Gastrocnemius medialis (tissue), 4 donors: ENCODE measurements at regions not wholly inside any gene's neighbourhood (a gene's known extent, or its start where the extent isn't known, plus 50 kb on each side); places are given as distances from the start of the nearest gene placed in this dataset.

Experiments
- ATAC-seq, 2 donors: fragments of 150-250 bp; one replicate each; pipeline ENCODE4 v1.9.1; 2016
- DNase-seq, 2 donors: peaks; one replicate each; pipeline ENCODE4 v3.0.0-alpha.2; 2019
- H3K27ac ChIP-seq, 4 donors: fragments of 200-600 bp; sonication (generic); 1 replicate in 1 of 4; 2 replicates in 3 of 4; pipeline ENCODE4 v1.5.1; 2016 to 2018; ENCODE audit warnings: mild to moderate bottlenecking in 2 of 4, moderate library complexity in 1 of 4
- H3K27me3 ChIP-seq, 3 donors: fragments of 200-600 bp; sonication (generic) in 2 of 3; 1 replicate in 1 of 3; 2 replicates in 2 of 3; pipeline versions ENCODE4 v1.5.1 to v1.6.0; 2016 to 2019; ENCODE audit warnings: mild to moderate bottlenecking in 1 of 3, moderate library complexity in 1 of 3
- H3K36me3 ChIP-seq, 2 donors: fragments of 200-600 bp; sonication (generic) in 1 of 2; one replicate each; pipeline ENCODE4 v1.5.1; 2017 to 2018
- H3K4me1 ChIP-seq, 2 donors: fragments of 200-600 bp; sonication (generic) in 1 of 2; one replicate each; pipeline ENCODE4 v1.5.1; 2016 to 2017; ENCODE audit warnings: mild to moderate bottlenecking in 2 of 2
- H3K4me3 ChIP-seq, 4 donors: fragments of 200-600 bp; sonication (generic) in 3 of 4; 1 replicate in 1 of 4; 2 replicates in 3 of 4; pipeline ENCODE4 v1.5.1; 2016 to 2019; ENCODE audit warnings: mild to moderate bottlenecking in 2 of 4
- H3K9me3 ChIP-seq, 3 donors: fragments of 200-600 bp; sonication (generic) in 2 of 3; 1 replicate in 1 of 3; 2 replicates in 2 of 3; pipeline ENCODE4 v1.5.1; 2016 to 2019
- CTCF ChIP-seq, 5 experiments: fragments of 450-650 bp in 3 of 5; fragments of 200-600 bp in 2 of 5; sonication (generic) in 2 of 5; IDR thresholded peaks in 4 of 5; conservative IDR thresholded peaks in 1 of 5; 1 replicate in 4 of 5; 2 replicates in 1 of 5; pipeline ENCODE4 v1.5.1; 2016 to 2019; ENCODE audit warnings: antibody characterized with exemption in 5 of 5, mild to moderate bottlenecking in 3 of 5, moderate library complexity in 3 of 5
- POLR2A ChIP-seq, 2 donors: fragments of 450-650 bp; IDR thresholded peaks; one replicate each; pipeline ENCODE4 v1.6.1; 2017; ENCODE audit warnings: antibody characterized with exemption in 2 of 2, mild to moderate bottlenecking in 2 of 2, moderate library complexity in 2 of 2
- in situ Hi-C, 4 donors: fragments of 200-750 bp; cut with MboI; loops; one replicate each; pipeline versions ENCODE4 v1.15.0 to v1.8.0; 2017; ENCODE audit warnings: low sequenced_read_pairs in 4 of 4
- intact Hi-C: fragments of 100-400 bp; cut with DNase I; formaldehyde crosslinking; loops from one replicate; pipeline ENCODE4 v1.15.1; 2023; ENCODE audit warnings: low total_unique reads

GRCh38 chr4:45668128-45668527 lies 455.7 kb downstream of the GABRG1 start:
- H3K4me1 ChIP-seq = no peaks in the 10 kb centered on the region
- H3K27me3 ChIP-seq = no peaks in the 10 kb centered on the region
- ATAC-seq = no peak
- H3K9me3 ChIP-seq = no peaks in the 10 kb centered on the region
- H3K27ac ChIP-seq = no peak overlapping the region
- in situ Hi-C loops = no loop called here
- DNase-seq = no peak
- no peak overlapping the region for H3K4me3 ChIP-seq
- TF ChIP-seq CTCF (IDR thresholded peaks at IDR 0.05 in 4 of 5, conservative IDR thresholded peaks at IDR 0.05 in 1 of 5) = no peak
- TF ChIP-seq POLR2A (IDR thresholded peaks at IDR 0.05) = no peak
- intact Hi-C loops = no loop called here
- H3K36me3 ChIP-seq = no peaks in the 10 kb centered on the region

- no peaks in the 10 kb centered on the region for H3K9me3 ChIP-seq
- TF ChIP-seq POLR2A (IDR thresholded peaks at IDR 0.05) = no peak
- TF ChIP-seq CTCF (IDR thresholded peaks at IDR 0.05 in 4 of 5, conservative IDR thresholded peaks at IDR 0.05 in 1 of 5) = no peak
- intact Hi-C loops (no loop called here), in situ Hi-C loops (no loop called here)
- DNase-seq = no peak
- no peaks in the 10 kb centered on the region for H3K27me3 ChIP-seq
- no peak overlapping the region for H3K27ac ChIP-seq
- no peak overlapping the region for H3K4me3 ChIP-seq
- H3K36me3 ChIP-seq = no peaks in the 10 kb centered on the region
- no peaks in the 10 kb centered on the region for H3K4me1 ChIP-seq
- no peak for ATAC-seq
These were observed 460.2 kb downstream of the GABRG1 start for GRCh38 chr4:45663628-45664081.

- Histone ChIP-seq H3K36me3 (no peaks in the 10 kb centered on the region), H3K27ac (no peak overlapping the region), H3K4me1 (no peaks in the 10 kb centered on the region), H3K9me3 (no peaks in the 10 kb centered on the region), H3K27me3 (no peaks in the 10 kb centered on the region), H3K4me3 (no peak overlapping the region)
- DNase-seq (no peak), ATAC-seq (no peak)
- in situ Hi-C loops = no loop called here
- TF ChIP-seq CTCF (IDR thresholded peaks at IDR 0.05 in 4 of 5, conservative IDR thresholded peaks at IDR 0.05 in 1 of 5) = no peak
- TF ChIP-seq POLR2A (IDR thresholded peaks at IDR 0.05) = no peak
- intact Hi-C loops = no loop called here
These were observed 460.9 kb downstream of the GABRG1 start for GRCh38 chr4:45663003-45663402.

- no peak overlapping the region for H3K4me3 ChIP-seq
- no peaks in the 10 kb centered on the region for H3K36me3 ChIP-seq
- H3K4me1 ChIP-seq = no peaks in the 10 kb centered on the region
- DNase-seq = no peak
- in situ Hi-C loops (no loop called here), intact Hi-C loops (no loop called here)
- ATAC-seq = no peak
- no peaks in the 10 kb centered on the region for H3K9me3 ChIP-seq
- no peak overlapping the region for H3K27ac ChIP-seq
- no peaks in the 10 kb centered on the region for H3K27me3 ChIP-seq
- no peak for TF ChIP-seq POLR2A (IDR thresholded peaks at IDR 0.05)
- no peak for TF ChIP-seq CTCF (IDR thresholded peaks at IDR 0.05 in 4 of 5, conservative IDR thresholded peaks at IDR 0.05 in 1 of 5)
These were observed 462.0 kb downstream of the GABRG1 start for GRCh38 chr4:45661893-45662292.

- no peaks in the 10 kb centered on the region for H3K27me3 ChIP-seq
These were observed 473.3 kb downstream of the GABRG1 start for GRCh38 chr4:45650545-45650944.

More at GRCh38 chr4:45650545-45650944, 473.3 kb downstream of the GABRG1 start:
- ATAC-seq (no peak), DNase-seq (no peak)
- intact Hi-C loops = no loop called here
- Histone ChIP-seq H3K9me3 (no peaks in the 10 kb centered on the region), H3K36me3 (no peaks in the 10 kb centered on the region), H3K4me3 (no peak overlapping the region), H3K27ac (no peak overlapping the region), H3K4me1 (no peaks in the 10 kb centered on the region)
- TF ChIP-seq POLR2A (IDR thresholded peaks at IDR 0.05) (no peak), CTCF (IDR thresholded peaks at IDR 0.05 in 4 of 5, conservative IDR thresholded peaks at IDR 0.05 in 1 of 5) (no peak)
- in situ Hi-C loops = no loop called here
